AG09319 (cell line): ENCODE measurements at regions not wholly inside any gene's neighbourhood (a gene's known extent, or its start where the extent isn't known, plus 50 kb on each side); places are given as distances from the start of the nearest gene placed in this dataset.

Source experiments
- DNase-seq: peaks from one replicate; pipeline ENCODE4 v3.0.0-alpha.2; 2010; ENCODE audit warnings: low read depth; ENCODE audit errors: extremely low read depth
- CTCF ChIP-seq: IDR thresholded peaks from 2 replicates; pipeline ENCODE4 v1.5.1; 2011; ENCODE audit warnings: low read depth, mild to moderate bottlenecking, inconsistent platforms, low read length, moderate library complexity

- no peak for DNase-seq
- TF ChIP-seq CTCF: no peak
Measured at GRCh38 chr4:187562345-187562744, 433.2 kb upstream of the ZFP42 start.

GRCh38 chr4:187565416-187565815 lies 430.2 kb upstream of the ZFP42 start:
- no peak for TF ChIP-seq CTCF
- DNase-seq: no peak

GRCh38 chr4:187569871-187570270 lies 425.7 kb upstream of the ZFP42 start:
- no peak for TF ChIP-seq CTCF
- no peak for DNase-seq

GRCh38 chr4:187575706-187576105 lies 419.9 kb upstream of the ZFP42 start:
- no peak for TF ChIP-seq CTCF
- no peak for DNase-seq

- TF ChIP-seq CTCF: no peak
- no peak for DNase-seq
Measured at GRCh38 chr4:187576751-187577150, 418.8 kb upstream of the ZFP42 start.

GRCh38 chr4:187577941-187578480 lies 417.6 kb upstream of the ZFP42 start:
- no peak for DNase-seq
- TF ChIP-seq CTCF: no peak

GRCh38 chr4:187586892-187587291 lies 408.7 kb upstream of the ZFP42 start:
- no peak for DNase-seq
- TF ChIP-seq CTCF: no peak
